WTC11 (cell line): ENCODE measurements at regions not wholly inside any gene's neighbourhood (a gene's known extent, or its start where the extent isn't known, plus 50 kb on each side); places are given as distances from the start of the nearest gene placed in this dataset.

Experiments
- ATAC-seq: fragments of 200-7000 bp; cut with Tn5 transposase; 2 replicates; pipeline ENCODE4 v1.10.0; 2021; ENCODE audit warnings: mild to moderate bottlenecking, moderate library complexity
- CTCF ChIA-PET: fragments of 300-600 bp; sonication (Branson Sonifier 250); formaldehyde crosslinking; loops from one replicate; lab custom pipeline; 2021; ENCODE audit warnings: antibody characterized with exemption; lab: Charles Lee
- POLR2A ChIA-PET: fragments of 350-600 bp; sonication (Branson Sonifier 250); formaldehyde crosslinking; loops from one replicate; lab custom pipeline; 2021; ENCODE audit warnings: antibody characterized with exemption; lab: Charles Lee
- DNase-seq: peaks from one replicate; pipeline ENCODE4 v3.0.0; 2021; ENCODE audit warnings: low spot score
- H3K27ac Mint-ChIP-seq: 2 replicates; pipeline ENCODE4 v1.8.0; 2021; ENCODE audit warnings: mixed read lengths
- H3K27me3 Mint-ChIP-seq: 2 replicates; pipeline ENCODE4 v1.8.0; 2021; ENCODE audit warnings: low read depth, mild to moderate bottlenecking, moderate library complexity, mixed read lengths
- H3K36me3 Mint-ChIP-seq: 2 replicates; pipeline ENCODE4 v1.8.0; 2021; ENCODE audit warnings: mixed read lengths
- H3K4me1 Mint-ChIP-seq: 2 replicates; pipeline ENCODE4 v1.8.0; 2022; ENCODE audit warnings: mixed read lengths
- H3K4me3 Mint-ChIP-seq: 2 replicates; pipeline ENCODE4 v1.8.0; 2021; ENCODE audit warnings: mild to moderate bottlenecking, moderate library complexity, mixed read lengths
- H3K9me3 Mint-ChIP-seq: 2 replicates; pipeline ENCODE4 v1.8.0; 2021; ENCODE audit warnings: mixed read lengths
- ATF6 ChIP-seq: sonication (generic); formaldehyde crosslinking; IDR thresholded peaks from 2 replicates; pipeline ENCODE4 v1.8.1; 2023; ENCODE audit warnings: mild to moderate bottlenecking, missing genetic modification reagents
- E2F1 ChIP-seq: sonication (generic); formaldehyde crosslinking; IDR thresholded peaks from 2 replicates; pipeline ENCODE4 v1.8.0; 2022; ENCODE audit warnings: mild to moderate bottlenecking, missing genetic modification reagents
- E2F4 ChIP-seq: sonication (generic); formaldehyde crosslinking; IDR thresholded peaks from 2 replicates; pipeline ENCODE4 v1.8.1; 2022; ENCODE audit warnings: low read depth, mild to moderate bottlenecking, moderate library complexity, missing genetic modification reagents, borderline replicate concordance
- ELF4 ChIP-seq: sonication (generic); formaldehyde crosslinking; IDR thresholded peaks from 2 replicates; pipeline ENCODE4 v1.8.1; 2022; ENCODE audit warnings: low read depth, mild to moderate bottlenecking, moderate library complexity, missing genetic modification reagents
- ESRRA ChIP-seq: sonication (generic); formaldehyde crosslinking; IDR thresholded peaks from 2 replicates; pipeline ENCODE4 v1.8.1; 2022; ENCODE audit warnings: mild to moderate bottlenecking, missing genetic modification reagents, borderline replicate concordance
- FOXJ3 ChIP-seq: sonication (generic); formaldehyde crosslinking; IDR thresholded peaks from 2 replicates; pipeline ENCODE4 v1.9.0; 2021; ENCODE audit warnings: missing genetic modification reagents, mild to moderate bottlenecking, borderline replicate concordance
- GRHL2 ChIP-seq: fragments of 250-450 bp; sonication (Bioruptor Pico); IDR thresholded peaks from 2 replicates; pipeline ENCODE4 v1.8.0; 2022; ENCODE audit warnings: mild to moderate bottlenecking, moderate library complexity; ENCODE audit not compliant: insufficient replicate concordance, severe bottlenecking
- IRF1 ChIP-seq: sonication (generic); formaldehyde crosslinking; IDR thresholded peaks from 2 replicates; pipeline ENCODE4 v1.8.0; 2023; ENCODE audit warnings: missing genetic modification reagents
- JUN ChIP-seq: sonication (generic); formaldehyde crosslinking; IDR thresholded peaks from 2 replicates; pipeline ENCODE4 v1.8.0; 2023; ENCODE audit warnings: mild to moderate bottlenecking, missing genetic modification reagents
- KAT7 ChIP-seq: sonication (generic); formaldehyde crosslinking; IDR thresholded peaks from 2 replicates; pipeline ENCODE4 v1.8.1; 2023; ENCODE audit warnings: missing genetic modification reagents, mild to moderate bottlenecking, borderline replicate concordance
- MXD4 ChIP-seq: fragments of 250-450 bp; sonication (Bioruptor Pico); IDR thresholded peaks from 2 replicates; pipeline ENCODE4 v1.8.0; 2021; ENCODE audit warnings: mild to moderate bottlenecking, moderate library complexity, borderline replicate concordance
- NFYB ChIP-seq: sonication (generic); formaldehyde crosslinking; conservative IDR thresholded peaks from 2 replicates; pipeline ENCODE4 v1.8.0; 2022; ENCODE audit warnings: low read depth, missing genetic modification reagents
- RELA ChIP-seq: sonication (generic); formaldehyde crosslinking; IDR thresholded peaks from 2 replicates; pipeline ENCODE4 v1.8.1; 2022; ENCODE audit warnings: missing genetic modification reagents, mild to moderate bottlenecking, borderline replicate concordance
- STAT6 ChIP-seq: sonication (generic); formaldehyde crosslinking; conservative IDR thresholded peaks from 2 replicates; pipeline ENCODE4 v1.8.1; 2023; ENCODE audit warnings: mild to moderate bottlenecking, low read depth, missing genetic modification reagents, moderate library complexity
- TEAD1 ChIP-seq: sonication (generic); formaldehyde crosslinking; IDR thresholded peaks from 2 replicates; pipeline ENCODE4 v1.8.0; 2022; ENCODE audit warnings: mild to moderate bottlenecking, missing genetic modification reagents
- ZNF138 ChIP-seq: sonication (generic); formaldehyde crosslinking; conservative IDR thresholded peaks from 2 replicates; pipeline ENCODE4 v1.8.1; 2022; ENCODE audit warnings: mild to moderate bottlenecking, moderate library complexity, missing genetic modification reagents
- ZNF232 ChIP-seq: sonication (generic); formaldehyde crosslinking; IDR thresholded peaks from 2 replicates; pipeline ENCODE4 v1.8.0; 2022; ENCODE audit warnings: mild to moderate bottlenecking, missing genetic modification reagents
- ZNF263 ChIP-seq: sonication (generic); formaldehyde crosslinking; IDR thresholded peaks from 2 replicates; pipeline ENCODE4 v1.8.1; 2022; ENCODE audit warnings: low read depth, mild to moderate bottlenecking, moderate library complexity, missing genetic modification reagents
- ZNF281 ChIP-seq: sonication (generic); formaldehyde crosslinking; IDR thresholded peaks from 2 replicates; pipeline ENCODE4 v1.8.0; 2023; ENCODE audit warnings: mild to moderate bottlenecking, missing genetic modification reagents
- ZSCAN18 ChIP-seq: fragments of 250-450 bp; sonication (Bioruptor Pico); IDR thresholded peaks from 2 replicates; pipeline ENCODE4 v2.1.2; 2022; ENCODE audit warnings: mild to moderate bottlenecking, moderate library complexity

- POLR2A ChIA-PET, result no interaction called here
- no peak for DNase-seq
- no peaks in the 10 kb centered on the region; the same call in 1 of the 2 replicates for H3K27me3 Mint-ChIP-seq
- H3K9me3 Mint-ChIP-seq, result peaks cover 53% of the 10 kb centered on the region
- CTCF ChIA-PET, result no interaction called here
- H3K36me3 Mint-ChIP-seq, result peaks cover 34% of the 10 kb centered on the region
- H3K27ac Mint-ChIP-seq, result no peak overlapping the region
- TF ChIP-seq RELA (CRISPR knock-in tag) (no peak), FOXJ3 (CRISPR knock-in tag) (no peak), JUN (CRISPR knock-in tag) (no peak), ZNF138 (no peak), E2F4 (CRISPR knock-in tag) (no peak), ESRRA (no peak), GRHL2 (CRISPR knock-in tag) (no peak), NFYB (no peak), ZSCAN18 (CRISPR knock-in tag) (no peak), MXD4 (CRISPR knock-in tag) (no peak), TEAD1 (CRISPR knock-in tag) (no peak), ZNF232 (CRISPR knock-in tag) (no peak), IRF1 (CRISPR knock-in tag) (no peak), E2F1 (CRISPR knock-in tag) (no peak), STAT6 (no peak), ELF4 (CRISPR knock-in tag) (no peak), ZNF281 (CRISPR knock-in tag) (no peak), ATF6 (CRISPR knock-in tag) (no peak), KAT7 (CRISPR knock-in tag) (no peak), ZNF263 (CRISPR knock-in tag) (no peak)
- ATAC-seq, result no peak
- H3K4me3 Mint-ChIP-seq, result no peak overlapping the region
- H3K4me1 Mint-ChIP-seq, result peaks cover 60% of the 10 kb centered on the region
Measured at GRCh38 chr13:69617587-69617986, 490.0 kb upstream of the ATXN8OS start.
